NT2/D1 (cell line): ENCODE measurements at regions not wholly inside any gene's neighbourhood (a gene's known extent, or its start where the extent isn't known, plus 50 kb on each side); places are given as distances from the start of the nearest gene placed in this dataset.
"Not testable (repeated sequence)": the region's sequence is repeated elsewhere in the genome, so short reads cannot be mapped to it uniquely, and the experiment has no call there.

Experiments used
- SUZ12 ChIP-seq: IDR thresholded peaks from 2 replicates; pipeline ENCODE4 v1.6.1; 2011; ENCODE audit not compliant: insufficient read length, insufficient read depth; ENCODE audit errors: extremely low read depth
- YY1 ChIP-seq: IDR thresholded peaks from 2 replicates; pipeline ENCODE4 v1.6.1; 2011; ENCODE audit not compliant: insufficient read length, insufficient read depth
- ZNF274 ChIP-seq: IDR thresholded peaks from 2 replicates; pipeline ENCODE4 v1.6.1; 2011; ENCODE audit warnings: mild to moderate bottlenecking, low read depth, low read length

DNA sequence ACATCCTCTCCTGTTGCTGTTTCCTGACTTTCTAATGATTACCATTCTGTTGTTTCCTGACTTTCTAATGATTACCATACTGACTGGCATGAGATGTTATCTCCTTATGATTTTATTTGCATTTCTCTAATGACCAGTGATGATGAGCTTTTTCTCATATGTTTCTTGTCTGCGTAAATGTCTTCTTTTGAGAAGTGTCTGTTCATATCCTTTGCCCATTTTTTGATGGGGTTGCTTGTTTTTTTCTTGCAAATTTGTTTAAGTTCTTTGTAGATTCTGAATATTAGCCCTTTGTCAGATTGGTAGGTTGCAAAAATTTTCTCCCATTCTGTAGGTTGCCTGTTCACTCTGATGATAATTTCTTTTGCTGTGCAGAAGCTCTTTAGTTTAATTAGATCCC, 1216.5 kb downstream of the BRINP3 start:
- not testable (repeated sequence) for TF ChIP-seq YY1, ZNF274, SUZ12
